ENCODE measurements at regions not wholly inside any gene's neighbourhood (a gene's known extent, or its start where the extent isn't known, plus 50 kb on each side); places are given as distances from the start of the nearest gene placed in this dataset.

GRCh38 chr9:35540315-35540714 lies 50.4 kb downstream of the RUSC2 start:
- no peak overlapping the region for H3K4ac ChIP-seq (ENCODE audit: low read depth in 1 of 2, low read length in 2 of 2)
- no peak overlapping the region for H4K91ac ChIP-seq (ENCODE audit: low read length)
- no peak overlapping the region for H2AFZ ChIP-seq (ENCODE audit: low read depth, low read length)
- peaks cover 19% of the 10 kb centered on the region for H3K79me1 ChIP-seq (replicated peaks; ENCODE audit: low read length, poor library complexity, severe bottlenecking)
- H3K27ac ChIP-seq (ENCODE audit: low read length, poor library complexity, severe bottlenecking), result no peak overlapping the region
- H3K4me1 ChIP-seq (ENCODE audit: control insufficient read depth, insufficient read depth, low read depth, low read length), result peaks cover 16% of the 10 kb centered on the region
- DNase-seq, result no peak
- H2BK120ac ChIP-seq (ENCODE audit: low read depth, low read length), result no peak overlapping the region
- peak overlapping the region; percentile 20 for H2AK5ac ChIP-seq (ENCODE audit: low read length, severe bottlenecking)
- no peaks in the 10 kb centered on the region for H3K9me3 ChIP-seq (ENCODE audit: control insufficient read depth, low read length)
- no peak overlapping the region for H3K23ac ChIP-seq (ENCODE audit: low read length in 2 of 2)
- no peak overlapping the region for H3K9ac ChIP-seq (ENCODE audit: low read length)
- H3K18ac ChIP-seq (ENCODE audit: low read depth in 1 of 2, low read length in 2 of 2), result no peak overlapping the region
- no peaks in the 10 kb centered on the region for H3K27me3 ChIP-seq (ENCODE audit: control insufficient read depth in 1 of 2, insufficient read depth in 1 of 2, low read length in 2 of 2)
- H3K36me3 ChIP-seq (ENCODE audit: control insufficient read depth in 1 of 2, insufficient read depth in 2 of 2, low read depth in 1 of 2, low read length in 2 of 2), result peaks cover 4 to 7% of the 10 kb centered on the region in 2 experiments
- H3K4me2 ChIP-seq (ENCODE audit: low read length, poor library complexity, severe bottlenecking), result peak overlapping the region; percentile 18
- H2BK15ac ChIP-seq (ENCODE audit: low read depth, poor library complexity, severe bottlenecking), result no peak overlapping the region
- H4K8ac ChIP-seq (ENCODE audit: low read length), result no peak overlapping the region
- peak overlapping the region in 1 of 2 experiments; percentile 78 for H3K4me3 ChIP-seq (ENCODE audit: insufficient read depth in 1 of 2, low read depth in 1 of 2, low read length in 2 of 2)
- 98% methylated on average over 2 of the region's 2 CpGs for WGBS
- no peak overlapping the region for H2BK5ac ChIP-seq (ENCODE audit: low read depth, low read length, poor library complexity, severe bottlenecking)
- peak overlapping the region in 1 of 2 experiments; percentile 48 for H3K14ac ChIP-seq (ENCODE audit: low read length in 2 of 2)
- no peak overlapping the region for H2BK12ac ChIP-seq (ENCODE audit: low read length in 2 of 2)

- H2AFZ ChIP-seq (ENCODE audit: low read depth, low read length), result no peak overlapping the region
- H2BK5ac ChIP-seq (ENCODE audit: low read depth, low read length, poor library complexity, severe bottlenecking), result no peak overlapping the region
- no peak overlapping the region for H2BK15ac ChIP-seq (ENCODE audit: low read depth, poor library complexity, severe bottlenecking)
- H2BK12ac ChIP-seq (ENCODE audit: low read length in 2 of 2), result no peak overlapping the region
- H3K4ac ChIP-seq (ENCODE audit: low read depth in 1 of 2, low read length in 2 of 2), result no peak overlapping the region
- H3K4me3 ChIP-seq (ENCODE audit: insufficient read depth in 1 of 2, low read depth in 1 of 2, low read length in 2 of 2), result no peak overlapping the region
- WGBS, result 100% methylated on average over 6 of the region's 6 CpGs
- no peak overlapping the region for H3K23ac ChIP-seq (ENCODE audit: low read length in 2 of 2)
- H3K4me1 ChIP-seq (ENCODE audit: control insufficient read depth, insufficient read depth, low read depth, low read length), result peaks cover 6% of the 10 kb centered on the region
- no peak overlapping the region for H2AK5ac ChIP-seq (ENCODE audit: low read length, severe bottlenecking)
- H3K36me3 ChIP-seq (ENCODE audit: control insufficient read depth in 1 of 2, insufficient read depth in 2 of 2, low read depth in 1 of 2, low read length in 2 of 2), result peaks cover 30 to 47% of the 10 kb centered on the region in 2 experiments
- H3K9me3 ChIP-seq (ENCODE audit: control insufficient read depth, low read length), result no peaks in the 10 kb centered on the region
- H3K4me2 ChIP-seq (ENCODE audit: low read length, poor library complexity, severe bottlenecking), result no peak overlapping the region
- DNase-seq, result no peak
- no peak overlapping the region for H3K9ac ChIP-seq (ENCODE audit: low read length)
- no peaks in the 10 kb centered on the region for H3K27me3 ChIP-seq (ENCODE audit: control insufficient read depth in 1 of 2, insufficient read depth in 1 of 2, low read length in 2 of 2)
- no peak overlapping the region for H4K8ac ChIP-seq (ENCODE audit: low read length)
- H2BK120ac ChIP-seq (ENCODE audit: low read depth, low read length), result no peak overlapping the region
- no peak overlapping the region for H4K91ac ChIP-seq (ENCODE audit: low read length)
- H3K18ac ChIP-seq (ENCODE audit: low read depth in 1 of 2, low read length in 2 of 2), result no peak overlapping the region
- H3K14ac ChIP-seq (ENCODE audit: low read length in 2 of 2), result peak overlapping the region in 1 of 2 experiments; percentile 12
- peaks cover 36% of the 10 kb centered on the region for H3K79me1 ChIP-seq (replicated peaks; ENCODE audit: low read length, poor library complexity, severe bottlenecking)
- no peak overlapping the region for H3K27ac ChIP-seq (ENCODE audit: low read length, poor library complexity, severe bottlenecking)
Measured at GRCh38 chr9:35546853-35547252, 56.9 kb downstream of the RUSC2 start.

GRCh38 chr9:35547889-35548418 lies 57.1 kb upstream of the TESK1 start:
- Histone ChIP-seq H3K18ac (ENCODE audit: low read depth in 1 of 2, low read length in 2 of 2) (no peak overlapping the region), H3K27ac (ENCODE audit: low read length, poor library complexity, severe bottlenecking) (no peak overlapping the region), H3K36me3 (ENCODE audit: control insufficient read depth in 1 of 2, insufficient read depth in 2 of 2, low read depth in 1 of 2, low read length in 2 of 2) (peaks cover 30 to 47% of the 10 kb centered on the region in 2 experiments), H3K23ac (ENCODE audit: low read length in 2 of 2) (no peak overlapping the region), H3K79me1 (replicated peaks; ENCODE audit: low read length, poor library complexity, severe bottlenecking) (peaks cover 38% of the 10 kb centered on the region), H3K14ac (ENCODE audit: low read length in 2 of 2) (no peak overlapping the region), H2BK15ac (ENCODE audit: low read depth, poor library complexity, severe bottlenecking) (no peak overlapping the region), H3K4me1 (ENCODE audit: control insufficient read depth, insufficient read depth, low read depth, low read length) (peaks cover 7% of the 10 kb centered on the region), H3K4ac (ENCODE audit: low read depth in 1 of 2, low read length in 2 of 2) (no peak overlapping the region), H2BK12ac (ENCODE audit: low read length in 2 of 2) (no peak overlapping the region), H3K9ac (ENCODE audit: low read length) (no peak overlapping the region), H3K4me2 (ENCODE audit: low read length, poor library complexity, severe bottlenecking) (no peak overlapping the region), H2AFZ (ENCODE audit: low read depth, low read length) (no peak overlapping the region), H4K91ac (ENCODE audit: low read length) (no peak overlapping the region), H3K4me3 (ENCODE audit: insufficient read depth in 1 of 2, low read depth in 1 of 2, low read length in 2 of 2) (no peak overlapping the region), H4K8ac (ENCODE audit: low read length) (no peak overlapping the region), H2AK5ac (ENCODE audit: low read length, severe bottlenecking) (no peak overlapping the region), H3K9me3 (ENCODE audit: control insufficient read depth, low read length) (no peaks in the 10 kb centered on the region), H2BK5ac (ENCODE audit: low read depth, low read length, poor library complexity, severe bottlenecking) (no peak overlapping the region), H3K27me3 (ENCODE audit: control insufficient read depth in 1 of 2, insufficient read depth in 1 of 2, low read length in 2 of 2) (no peaks in the 10 kb centered on the region), H2BK120ac (ENCODE audit: low read depth, low read length) (no peak overlapping the region)
- 98% methylated on average over 16 of the region's 16 CpGs for WGBS
- DNase-seq, result no peak

GRCh38 chr9:35548571-35548970 lies 56.5 kb upstream of the TESK1 start:
- peak overlapping the region; percentile 42 for H3K9ac ChIP-seq (ENCODE audit: low read length)
- no peak overlapping the region for H2BK15ac ChIP-seq (ENCODE audit: low read depth, poor library complexity, severe bottlenecking)
- no peak overlapping the region for H3K4me3 ChIP-seq (ENCODE audit: insufficient read depth in 1 of 2, low read depth in 1 of 2, low read length in 2 of 2)
- H3K27me3 ChIP-seq (ENCODE audit: control insufficient read depth in 1 of 2, insufficient read depth in 1 of 2, low read length in 2 of 2), result no peaks in the 10 kb centered on the region
- no peak overlapping the region for H4K91ac ChIP-seq (ENCODE audit: low read length)
- no peak overlapping the region for H2AK5ac ChIP-seq (ENCODE audit: low read length, severe bottlenecking)
- H2BK120ac ChIP-seq (ENCODE audit: low read depth, low read length), result no peak overlapping the region
- H4K8ac ChIP-seq (ENCODE audit: low read length), result no peak overlapping the region
- H3K4me1 ChIP-seq (ENCODE audit: control insufficient read depth, insufficient read depth, low read depth, low read length), result peaks cover 10% of the 10 kb centered on the region
- H2AFZ ChIP-seq (ENCODE audit: low read depth, low read length), result no peak overlapping the region
- no peaks in the 10 kb centered on the region for H3K9me3 ChIP-seq (ENCODE audit: control insufficient read depth, low read length)
- no peak for DNase-seq
- H3K79me1 ChIP-seq (replicated peaks; ENCODE audit: low read length, poor library complexity, severe bottlenecking), result peaks cover 40% of the 10 kb centered on the region
- peaks cover 30 to 47% of the 10 kb centered on the region in 2 experiments for H3K36me3 ChIP-seq (ENCODE audit: control insufficient read depth in 1 of 2, insufficient read depth in 2 of 2, low read depth in 1 of 2, low read length in 2 of 2)
- no peak overlapping the region for H2BK12ac ChIP-seq (ENCODE audit: low read length in 2 of 2)
- no peak overlapping the region for H3K4ac ChIP-seq (ENCODE audit: low read depth in 1 of 2, low read length in 2 of 2)
- no peak overlapping the region for H3K14ac ChIP-seq (ENCODE audit: low read length in 2 of 2)
- no peak overlapping the region for H3K27ac ChIP-seq (ENCODE audit: low read length, poor library complexity, severe bottlenecking)
- WGBS, result 89% methylated on average over 1 of the region's 1 CpG
- H3K18ac ChIP-seq (ENCODE audit: low read depth in 1 of 2, low read length in 2 of 2), result no peak overlapping the region
- no peak overlapping the region for H3K4me2 ChIP-seq (ENCODE audit: low read length, poor library complexity, severe bottlenecking)
- no peak overlapping the region for H3K23ac ChIP-seq (ENCODE audit: low read length in 2 of 2)
- H2BK5ac ChIP-seq (ENCODE audit: low read depth, low read length, poor library complexity, severe bottlenecking), result no peak overlapping the region

Measured in mesenchymal stem cell (in vitro differentiated cells and primary cell).